H1 (cell line): ENCODE measurements at regions not wholly inside any gene's neighbourhood (a gene's known extent, or its start where the extent isn't known, plus 50 kb on each side); places are given as distances from the start of the nearest gene placed in this dataset.

Source experiments
- ATF3 ChIP-seq: IDR thresholded peaks from 2 replicates; pipeline ENCODE4 v1.6.1; 2011; ENCODE audit warnings: low read depth, mild to moderate bottlenecking, low read length; ENCODE audit not compliant: insufficient read depth
- CHD7 ChIP-seq: fragments of 300-600 bp; sonication (generic); IDR thresholded peaks from 2 replicates; pipeline ENCODE4 v1.7.1; 2012; ENCODE audit warnings: low read length, moderate library complexity, mild to moderate bottlenecking, inconsistent platforms; ENCODE audit not compliant: insufficient replicate concordance
- EP300 ChIP-seq, 2 experiments: IDR thresholded peaks; 1 replicate in 1 of 2; 2 replicates in 1 of 2; pipeline ENCODE4 v1.6.1; 2011 to 2012; ENCODE audit warnings: low read depth in 2 of 2, low read length in 2 of 2, mild to moderate bottlenecking in 2 of 2, borderline replicate concordance in 1 of 2, inconsistent platforms in 1 of 2, moderate library complexity in 1 of 2
- JUN ChIP-seq: IDR thresholded peaks from 2 replicates; pipeline ENCODE4 v1.6.1; 2011; ENCODE audit warnings: low read depth, mild to moderate bottlenecking, improper control_type of control experiment, low read length
- POLR2AphosphoS5 ChIP-seq: IDR thresholded peaks from 2 replicates; pipeline ENCODE4 v1.6.1; 2011; ENCODE audit warnings: low read depth, low read length
- RAD21 ChIP-seq, 2 experiments: IDR thresholded peaks in 1 of 2; conservative IDR thresholded peaks in 1 of 2; 2 replicates each; pipeline ENCODE4 v1.6.1; 2011; ENCODE audit warnings: low read depth in 2 of 2, low read length in 2 of 2, improper control_type of control experiment in 1 of 2, inconsistent platforms in 1 of 2, mild to moderate bottlenecking in 1 of 2, moderate library complexity in 1 of 2
- RNF2 ChIP-seq: fragments of 200-900, 300-1000 bp; sonication (generic); IDR thresholded peaks from 2 replicates; pipeline ENCODE4 v1.7.1; 2016; ENCODE audit warnings: borderline replicate concordance, low read depth, mild to moderate bottlenecking, antibody characterized with exemption, low read length; ENCODE audit not compliant: poor library complexity, severe bottlenecking; ENCODE audit errors: missing control alignments
- RXRA ChIP-seq: IDR thresholded peaks from 2 replicates; pipeline ENCODE4 v1.6.1; 2011; ENCODE audit warnings: low read depth, mild to moderate bottlenecking, low read length, moderate library complexity; ENCODE audit not compliant: insufficient read depth
- SUZ12 ChIP-seq: fragments of 200-600 bp; sonication (generic); IDR thresholded peaks from 2 replicates; pipeline ENCODE4 v1.6.1; 2012; ENCODE audit warnings: mild to moderate bottlenecking, inconsistent platforms, low read length, moderate library complexity, mixed read lengths
- TCF12 ChIP-seq: IDR thresholded peaks from 2 replicates; pipeline ENCODE4 v1.6.1; 2011; ENCODE audit warnings: low read depth, mild to moderate bottlenecking, low read length

DNA sequence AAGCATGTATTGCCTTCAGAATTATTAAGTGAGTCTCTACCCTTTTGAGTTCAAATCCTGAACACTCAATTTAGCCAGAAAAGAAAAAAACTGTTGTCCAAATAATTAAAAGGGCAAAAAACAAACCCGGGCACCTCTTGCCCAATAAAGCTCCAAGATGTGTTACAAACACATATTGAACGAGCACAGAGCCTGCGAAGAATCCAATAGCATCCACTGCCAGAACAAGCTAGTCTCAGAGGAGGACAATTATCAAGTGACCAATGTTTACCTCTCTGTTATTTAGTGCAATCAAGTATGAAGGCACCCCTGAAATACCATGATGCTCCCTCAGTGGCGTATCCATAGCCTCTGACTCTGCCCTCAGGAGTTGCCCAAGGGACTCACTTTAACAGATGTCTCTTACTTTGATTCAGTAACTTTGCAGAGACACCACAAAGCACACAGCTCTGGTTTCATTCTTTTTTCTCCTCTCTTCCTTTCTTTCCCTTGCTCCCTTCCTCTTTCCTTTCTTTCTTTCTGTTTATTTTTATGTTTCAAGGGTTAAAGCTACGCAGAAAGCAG, 93.5 kb upstream of the SPATS2L start (continued):
- TF ChIP-seq CHD7 (no peak), ATF3 (no peak), POLR2AphosphoS5 (no peak), SUZ12 (no peak), RAD21 (IDR thresholded peaks at IDR 0.05 in 1 of 2, conservative IDR thresholded peaks at IDR 0.05 in 1 of 2; ENCODE audit: low read depth in 2 of 2, low read length in 2 of 2) (no peak), RNF2 (no peak), EP300 (IDR thresholded peaks at IDR 0.05; ENCODE audit: borderline replicate concordance in 1 of 2, low read depth in 2 of 2, low read length in 2 of 2) (no peak), TCF12 (no peak), RXRA (no peak), JUN (no peak)
- TF ChIP-seq, all 59 proteins: peak for 0
